ENCODE measurements at regions not wholly inside any gene's neighbourhood (a gene's known extent, or its start where the extent isn't known, plus 50 kb on each side); places are given as distances from the start of the nearest gene placed in this dataset.

DNA sequence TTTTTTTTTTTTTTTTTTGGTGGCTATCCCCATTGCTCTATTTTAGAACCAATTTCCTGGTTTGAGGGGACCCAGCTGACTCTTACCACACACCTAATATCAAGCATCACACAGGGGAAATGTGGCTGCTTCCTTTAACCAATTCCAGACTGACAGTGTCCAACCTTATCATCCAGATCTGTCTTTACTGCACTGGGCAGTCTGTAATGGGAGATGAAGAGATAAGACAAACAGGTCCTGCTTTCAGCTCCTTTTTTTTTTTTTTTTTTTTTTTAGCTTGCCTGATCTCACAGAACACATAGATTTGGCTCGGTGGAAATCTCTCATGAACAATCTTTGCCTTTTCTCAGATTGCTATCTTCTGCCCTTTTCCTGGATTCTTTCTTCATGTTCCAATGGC, 198.8 kb upstream of the TYRP1 start:
- H3K36me3 ChIP-seq: no peaks in the 10 kb centered on the region
- intact Hi-C loops (cut with DNase I; ENCODE audit: low total_unique reads): no loop called here
- H3K4me3 ChIP-seq: no peak overlapping the region
- no peak overlapping the region for H3K27ac ChIP-seq
- H3K4me1 ChIP-seq: no peaks in the 10 kb centered on the region
- H3K27me3 ChIP-seq: no peaks in the 10 kb centered on the region
- TF ChIP-seq, protein P1, sequence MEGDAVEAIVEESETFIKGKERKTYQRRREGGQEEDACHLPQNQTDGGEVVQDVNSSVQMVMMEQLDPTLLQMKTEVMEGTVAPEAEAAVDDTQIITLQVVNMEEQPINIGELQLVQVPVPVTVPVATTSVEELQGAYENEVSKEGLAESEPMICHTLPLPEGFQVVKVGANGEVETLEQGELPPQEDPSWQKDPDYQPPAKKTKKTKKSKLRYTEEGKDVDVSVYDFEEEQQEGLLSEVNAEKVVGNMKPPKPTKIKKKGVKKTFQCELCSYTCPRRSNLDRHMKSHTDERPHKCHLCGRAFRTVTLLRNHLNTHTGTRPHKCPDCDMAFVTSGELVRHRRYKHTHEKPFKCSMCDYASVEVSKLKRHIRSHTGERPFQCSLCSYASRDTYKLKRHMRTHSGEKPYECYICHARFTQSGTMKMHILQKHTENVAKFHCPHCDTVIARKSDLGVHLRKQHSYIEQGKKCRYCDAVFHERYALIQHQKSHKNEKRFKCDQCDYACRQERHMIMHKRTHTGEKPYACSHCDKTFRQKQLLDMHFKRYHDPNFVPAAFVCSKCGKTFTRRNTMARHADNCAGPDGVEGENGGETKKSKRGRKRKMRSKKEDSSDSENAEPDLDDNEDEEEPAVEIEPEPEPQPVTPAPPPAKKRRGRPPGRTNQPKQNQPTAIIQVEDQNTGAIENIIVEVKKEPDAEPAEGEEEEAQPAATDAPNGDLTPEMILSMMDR (IDR thresholded peaks at IDR 0.05): no peak
- no peaks in the 10 kb centered on the region for H3K9me3 ChIP-seq
- no peak for DNase-seq

DNA sequence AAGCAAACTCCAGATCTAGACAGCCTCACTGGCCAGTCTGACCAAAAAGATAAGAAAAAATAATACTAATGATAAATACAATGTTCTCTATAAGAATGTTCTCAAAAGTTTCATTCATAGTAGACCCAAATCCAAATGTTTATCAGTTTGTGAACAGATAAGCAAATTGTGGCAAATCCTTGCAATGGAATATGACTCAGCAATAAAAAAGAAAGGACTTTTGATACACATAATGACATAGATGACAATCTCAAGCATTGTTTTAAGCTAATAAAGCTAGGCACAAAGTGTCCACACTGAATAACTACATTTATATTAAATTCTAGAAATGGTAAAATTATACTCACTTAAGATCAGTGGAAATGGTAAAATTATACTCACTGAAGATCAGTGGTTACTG, 195.4 kb upstream of the TYRP1 start:
- H3K27me3 ChIP-seq: no peaks in the 10 kb centered on the region

DNA sequence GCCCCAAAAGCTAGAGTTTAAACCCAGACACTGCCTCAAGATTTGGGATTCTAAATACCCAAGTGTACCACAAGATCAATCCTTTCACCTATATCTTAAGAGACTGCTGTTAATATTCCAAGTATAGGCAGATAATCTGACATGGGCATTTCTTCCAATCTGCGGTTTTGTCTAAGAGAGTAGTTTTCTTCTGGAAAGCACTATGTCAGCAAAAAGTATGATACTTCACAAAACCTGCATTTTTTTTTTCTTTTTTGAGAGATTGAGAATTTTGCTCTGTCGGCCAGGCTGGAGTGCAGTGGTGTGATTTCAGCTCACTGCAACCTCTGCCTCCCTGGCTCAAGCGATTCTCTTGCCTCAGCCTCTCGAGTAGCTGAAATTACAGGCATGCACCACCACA, 190.7 kb upstream of the TYRP1 start:
- TF ChIP-seq, protein P1 (IDR thresholded peaks at IDR 0.05): no peak
- Histone ChIP-seq H3K36me3 (no peaks in the 10 kb centered on the region), H3K27ac (no peak overlapping the region), H3K4me1 (no peaks in the 10 kb centered on the region), H3K4me3 (no peak overlapping the region), H3K9me3 (no peaks in the 10 kb centered on the region), H3K27me3 (no peaks in the 10 kb centered on the region)
- no peak for DNase-seq
- intact Hi-C loops (cut with DNase I; ENCODE audit: low total_unique reads): no loop called here

More for the DNA sequence above, 195.4 kb upstream of the TYRP1 start:
- DNase-seq: no peak
- Histone ChIP-seq H3K4me3 (no peak overlapping the region), H3K36me3 (no peaks in the 10 kb centered on the region), H3K27ac (no peak overlapping the region), H3K9me3 (no peaks in the 10 kb centered on the region), H3K4me1 (no peaks in the 10 kb centered on the region)
- TF ChIP-seq, protein P1 (IDR thresholded peaks at IDR 0.05): no peak
- intact Hi-C loops (cut with DNase I; ENCODE audit: low total_unique reads): no loop called here

DNA sequence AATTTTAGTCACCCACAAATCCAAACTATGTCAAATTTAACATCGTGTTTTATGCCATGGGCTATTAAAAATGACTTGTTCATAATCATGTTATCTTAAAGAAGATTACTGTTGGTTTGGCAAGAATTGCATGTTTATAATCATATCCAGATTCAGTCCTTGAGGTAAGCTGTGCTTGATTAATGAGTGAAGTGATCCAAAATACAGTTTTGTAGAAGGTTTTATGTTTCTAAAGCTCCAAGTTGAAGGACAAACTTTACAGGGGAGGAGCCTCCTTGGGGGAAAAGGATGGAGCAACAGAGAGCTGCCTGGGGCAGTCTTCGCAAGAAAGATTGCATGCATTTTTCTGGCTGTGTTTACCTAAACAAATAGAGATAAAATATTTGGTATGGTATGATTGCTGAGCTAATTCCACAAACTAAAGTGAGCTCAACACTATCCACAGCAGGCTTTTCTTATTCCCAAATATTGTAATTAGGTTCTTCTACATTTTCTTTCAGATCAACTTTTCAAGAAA, 189.5 kb upstream of the TYRP1 start:
- H3K9me3 ChIP-seq: no peaks in the 10 kb centered on the region
- intact Hi-C loops (cut with DNase I; ENCODE audit: low total_unique reads): no loop called here
- H3K4me1 ChIP-seq: no peaks in the 10 kb centered on the region
- no peaks in the 10 kb centered on the region for H3K27me3 ChIP-seq
- H3K4me3 ChIP-seq: no peak overlapping the region
- no peaks in the 10 kb centered on the region for H3K36me3 ChIP-seq
- no peak for DNase-seq
- TF ChIP-seq, protein P1 (IDR thresholded peaks at IDR 0.05): no peak
- H3K27ac ChIP-seq: no peak overlapping the region

DNA sequence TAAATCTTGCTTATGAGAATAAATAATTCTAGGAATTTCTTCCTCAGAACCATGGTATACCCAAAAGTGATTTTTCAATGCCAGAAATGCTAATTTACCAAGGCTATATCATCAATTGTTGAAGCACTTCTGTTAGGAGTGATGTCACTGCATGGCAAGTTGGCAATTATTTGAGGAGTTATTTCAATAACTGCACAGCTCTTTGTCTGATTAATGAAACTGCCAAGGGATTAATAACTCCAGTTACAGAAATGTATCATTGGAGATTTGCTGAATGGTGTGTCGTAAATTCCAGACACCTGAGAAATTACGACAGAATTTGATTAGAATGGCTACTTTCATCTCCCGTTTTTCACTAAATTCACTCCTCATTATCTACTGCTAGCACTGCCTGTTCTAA, 182.6 kb upstream of the TYRP1 start:
- Histone ChIP-seq H3K4me3 (no peak overlapping the region), H3K9me3 (no peaks in the 10 kb centered on the region), H3K27ac (no peak overlapping the region), H3K36me3 (no peaks in the 10 kb centered on the region), H3K27me3 (no peaks in the 10 kb centered on the region), H3K4me1 (no peaks in the 10 kb centered on the region)
- intact Hi-C loops (cut with DNase I; ENCODE audit: low total_unique reads): no loop called here
- TF ChIP-seq, protein P1 (IDR thresholded peaks at IDR 0.05): no peak
- DNase-seq: no peak

DNA sequence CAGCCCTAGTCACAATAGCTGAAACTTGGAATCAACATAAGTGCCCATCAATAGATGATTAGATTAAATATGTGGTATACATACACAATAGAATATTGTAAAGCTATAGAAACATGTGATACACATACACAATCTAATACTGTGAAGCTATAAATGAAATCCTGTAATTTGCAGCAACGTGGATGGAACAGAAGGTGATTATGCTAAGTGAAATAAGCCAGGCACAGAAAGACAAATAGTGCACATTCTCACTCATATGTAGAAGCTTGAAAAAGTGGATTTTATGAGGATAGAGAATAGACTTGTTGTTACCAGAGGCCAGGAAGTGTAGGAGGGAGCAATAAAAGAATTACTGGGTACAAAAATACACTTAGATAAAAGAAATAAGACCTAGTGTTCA, 181.5 kb upstream of the TYRP1 start:
- intact Hi-C loops (cut with DNase I; ENCODE audit: low total_unique reads): no loop called here
- DNase-seq: no peak
- no peaks in the 10 kb centered on the region for H3K9me3 ChIP-seq
- no peaks in the 10 kb centered on the region for H3K36me3 ChIP-seq
- H3K27me3 ChIP-seq: no peaks in the 10 kb centered on the region
- H3K27ac ChIP-seq: no peak overlapping the region
- no peak overlapping the region for H3K4me3 ChIP-seq
- no peaks in the 10 kb centered on the region for H3K4me1 ChIP-seq
- TF ChIP-seq, protein P1 (IDR thresholded peaks at IDR 0.05): no peak

All from tibial artery (tissue), 4 donors.